ENCODE measurements at regions not wholly inside any gene's neighbourhood (a gene's known extent, or its start where the extent isn't known, plus 50 kb on each side); places are given as distances from the start of the nearest gene placed in this dataset.

GRCh38 chr1:4171480-4172450, 271.7 kb upstream of the C1orf174 start:
- no peaks in the 10 kb centered on the region for H4K20me1 ChIP-seq (replicated peaks; ENCODE audit: control insufficient read depth, extremely low read depth, insufficient read depth, low read length)
- TF ChIP-seq JUN (IDR thresholded peaks at IDR 0.05; ENCODE audit: borderline replicate concordance, insufficient read depth, insufficient read length, low read depth) (no peak), POLR2AphosphoS5 (IDR thresholded peaks at IDR 0.05; ENCODE audit: insufficient read depth, low read depth, low read length) (no peak), GATA2 (IDR thresholded peaks at IDR 0.05; ENCODE audit: insufficient read depth, insufficient read length, low read depth, low read length) (no peak), POLR2A (IDR thresholded peaks at IDR 0.05; ENCODE audit: low read depth, low read length) (no peak), MYC (IDR thresholded peaks at IDR 0.05; ENCODE audit: low read depth, low read length) (no peak), FOS (IDR thresholded peaks at IDR 0.05; ENCODE audit: borderline replicate concordance, insufficient read depth, low read length) (no peak), MAX (IDR thresholded peaks at IDR 0.05; ENCODE audit: insufficient read depth, insufficient read length) (no peak), EZH2 (IDR thresholded peaks at IDR 0.05; ENCODE audit: borderline replicate concordance, low read depth, low read length, severe bottlenecking) (no peak)
- no peak for FAIRE-seq
- no TSS peak for BruUV-seq (replicated peaks)
- no peak overlapping the region for H3K4me3 ChIP-seq (replicated peaks in 1 of 3; ENCODE audit: insufficient read depth in 1 of 3, low read depth in 1 of 3, low read length in 3 of 3)
- H3K4me2 ChIP-seq (ENCODE audit: insufficient read depth, low read length), result no peak overlapping the region
- POLR2A ChIA-PET, result no interaction called here
- no peaks in the 10 kb centered on the region for H3K36me3 ChIP-seq (ENCODE audit: control insufficient read depth in 2 of 2, extremely low read depth in 1 of 2, insufficient read depth in 2 of 2, low read length in 2 of 2)
- intact Hi-C loops (cut with micrococcal nuclease) (no loop called here), dilution Hi-C loops (cut with MboI; ENCODE audit: extremely low pct_ligation_motif_present, low sequenced_read_pairs) (no loop called here)
- H3K9me3 ChIP-seq (replicated peaks; ENCODE audit: control insufficient read depth, insufficient read depth, low read length), result peaks cover 5% of the 10 kb centered on the region
- CTCF ChIA-PET, result no interaction called here
- no peak overlapping the region for H3K9ac ChIP-seq (replicated peaks; ENCODE audit: extremely low read depth, insufficient read depth, low read length)
- H3K27me3 ChIP-seq (ENCODE audit: control insufficient read depth in 2 of 2, insufficient read depth in 2 of 2, low read length in 2 of 2), result no peaks in the 10 kb centered on the region
- DNase-seq (ENCODE audit: low read depth, low spot score), result no peak
- H3K4me1 ChIP-seq (ENCODE audit: control insufficient read depth, extremely low read depth, insufficient read depth, low read length), result no peaks in the 10 kb centered on the region
- no peak overlapping the region for H3K27ac ChIP-seq (ENCODE audit: insufficient read depth, low read depth, low read length)
- no peak overlapping the region for H2AFZ ChIP-seq (ENCODE audit: low read depth, low read length)
- H3K79me2 ChIP-seq (ENCODE audit: control insufficient read depth, insufficient read depth, low read length), result no peaks in the 10 kb centered on the region
- H3K9me1 ChIP-seq (replicated peaks; ENCODE audit: control insufficient read depth, extremely low read depth, insufficient read depth, low read length), result no peaks in the 10 kb centered on the region
